BLaER1 (cell line): ENCODE measurements at regions not wholly inside any gene's neighbourhood (a gene's known extent, or its start where the extent isn't known, plus 50 kb on each side); places are given as distances from the start of the nearest gene placed in this dataset.
"Not testable (repeated sequence)": the region's sequence is repeated elsewhere in the genome, so short reads cannot be mapped to it uniquely, and the experiment has no call there.

ENCODE experiments used
- H3K27ac ChIP-seq: shearing (Covaris generic); formaldehyde crosslinking; 2 replicates; pipeline ENCODE4 v1.8.1; 2022
- H3K27me3 ChIP-seq: shearing (Covaris generic); formaldehyde crosslinking; 2 replicates; pipeline ENCODE4 v1.8.1; 2022
- H3K36me3 ChIP-seq: shearing (Covaris generic); formaldehyde crosslinking; 2 replicates; pipeline ENCODE4 v1.8.1; 2022
- H3K4me1 ChIP-seq: shearing (Covaris generic); formaldehyde crosslinking; 2 replicates; pipeline ENCODE4 v1.8.1; 2022
- H3K4me2 ChIP-seq: shearing (Covaris generic); formaldehyde crosslinking; 2 replicates; pipeline ENCODE4 v1.8.1; 2022
- H3K4me3 ChIP-seq: shearing (Covaris generic); formaldehyde crosslinking; 2 replicates; pipeline ENCODE4 v1.8.1; 2022
- H3K9ac ChIP-seq: shearing (Covaris generic); formaldehyde crosslinking; 2 replicates; pipeline ENCODE4 v1.8.1; 2022
- H3K9me3 ChIP-seq: shearing (Covaris generic); formaldehyde crosslinking; 2 replicates; pipeline ENCODE4 v1.8.1; 2022
- H4K20me1 ChIP-seq: shearing (Covaris generic); formaldehyde crosslinking; 2 replicates; pipeline ENCODE4 v1.8.1; 2022
- Cebpa-rat ChIP-seq: shearing (Covaris generic); IDR thresholded peaks from 2 replicates; pipeline ENCODE4 v1.8.1; 2022

DNA sequence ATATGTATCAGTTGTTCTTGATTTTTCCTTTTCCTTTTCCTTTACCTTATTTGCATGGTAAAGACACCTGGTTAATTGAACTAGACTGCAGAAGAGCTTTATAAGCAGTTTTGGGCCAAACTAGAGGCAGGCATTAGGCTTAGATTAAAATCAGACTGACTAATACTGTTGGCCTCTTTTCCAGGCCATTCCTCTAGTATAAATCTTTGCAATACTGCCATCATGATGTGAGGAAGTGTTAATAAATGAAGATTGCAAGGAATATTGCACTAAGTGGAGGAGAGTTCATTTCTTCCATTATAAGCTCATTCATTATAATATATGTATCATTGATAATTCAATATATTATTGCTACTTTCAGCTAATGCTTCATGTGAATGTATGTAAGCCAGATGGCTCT lies 163.8 kb downstream of the MMUT start:
- Histone ChIP-seq H3K36me3 (no peaks in the 10 kb centered on the region), H3K4me1 (no peaks in the 10 kb centered on the region), H3K4me2 (no peak overlapping the region), H3K4me3 (no peak overlapping the region), H3K9me3 (no peaks in the 10 kb centered on the region), H3K27ac (no peak overlapping the region), H3K27me3 (no peaks in the 10 kb centered on the region), H4K20me1 (no peaks in the 10 kb centered on the region), H3K9ac (no peak overlapping the region)
- no peak for TF ChIP-seq Cebpa-rat

GRCh38 chr6:49284180-49284579 lies 178.9 kb downstream of the MMUT start:
- Histone ChIP-seq H3K9ac (no peak overlapping the region), H3K36me3 (no peaks in the 10 kb centered on the region), H3K4me2 (no peak overlapping the region), H4K20me1 (no peaks in the 10 kb centered on the region), H3K27me3 (no peaks in the 10 kb centered on the region), H3K4me1 (no peaks in the 10 kb centered on the region), H3K9me3 (no peaks in the 10 kb centered on the region), H3K4me3 (no peak overlapping the region), H3K27ac (no peak overlapping the region)
- TF ChIP-seq Cebpa-rat: no peak

DNA sequence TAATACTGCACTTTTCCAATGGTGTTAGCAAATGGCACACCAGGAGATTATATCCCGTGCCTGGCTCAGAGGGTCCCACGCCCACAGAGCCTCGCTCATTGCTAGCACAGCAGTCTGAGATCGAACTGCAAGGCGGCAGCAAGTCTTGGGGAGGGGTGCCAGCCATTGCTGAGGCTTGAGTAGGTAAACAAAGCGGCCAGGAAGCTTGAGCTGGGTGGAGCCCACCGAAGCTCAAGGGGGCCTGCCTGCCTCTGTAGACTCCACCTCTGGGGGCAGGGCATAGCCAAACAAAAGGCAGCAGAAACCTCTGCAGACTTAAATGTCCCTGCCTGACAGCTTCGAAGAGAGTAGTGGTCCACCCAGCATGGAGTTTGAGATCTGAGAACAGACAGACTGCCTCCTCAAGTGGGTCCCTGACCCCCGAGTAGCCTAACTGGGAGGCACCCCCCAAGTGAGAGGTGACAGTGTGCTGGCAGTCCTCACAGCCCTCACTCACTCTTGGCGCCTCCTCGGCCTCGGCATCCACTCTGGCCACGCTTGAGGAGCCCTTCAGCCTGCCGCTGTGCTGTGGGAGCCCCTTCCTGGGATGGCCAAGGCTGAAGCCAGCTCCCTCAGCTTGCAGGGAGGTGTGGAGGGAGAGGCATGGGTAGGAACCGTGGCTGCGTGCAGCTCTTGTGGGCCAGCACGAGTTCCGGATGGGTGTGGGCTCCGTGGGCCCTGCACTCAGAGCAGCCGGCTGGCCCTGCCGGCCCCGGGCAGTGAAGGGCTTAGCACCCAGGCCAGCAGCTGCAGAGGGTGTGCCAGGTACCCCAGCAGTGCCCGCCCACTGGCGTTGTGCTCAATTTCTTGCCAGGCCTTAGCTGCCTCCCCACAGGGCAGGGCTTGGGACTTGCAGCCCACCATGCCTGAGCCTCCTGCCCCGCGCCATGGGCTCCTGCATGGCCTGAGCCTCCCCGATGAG lies 188.0 kb downstream of the MMUT start:
- not testable (repeated sequence) for H3K4me1 ChIP-seq, H3K9ac ChIP-seq, H3K36me3 ChIP-seq

GRCh38 chr6:49269190-49269589 lies 193.9 kb downstream of the MMUT start:
- TF ChIP-seq Cebpa-rat: no peak
- no peak overlapping the region for H3K9ac ChIP-seq
- no peak overlapping the region for H3K27ac ChIP-seq
- no peaks in the 10 kb centered on the region for H3K9me3 ChIP-seq
- no peak overlapping the region for H3K4me2 ChIP-seq
- no peak overlapping the region for H3K4me3 ChIP-seq
- H3K4me1 ChIP-seq: no peaks in the 10 kb centered on the region
- no peaks in the 10 kb centered on the region for H3K36me3 ChIP-seq
- H4K20me1 ChIP-seq: no peaks in the 10 kb centered on the region
- no peaks in the 10 kb centered on the region for H3K27me3 ChIP-seq

More for the DNA sequence above, 188.0 kb downstream of the MMUT start:
- not testable (repeated sequence) for H3K27me3 ChIP-seq, H3K27ac ChIP-seq, H3K4me3 ChIP-seq, H3K4me2 ChIP-seq, H4K20me1 ChIP-seq, H3K9me3 ChIP-seq

DNA sequence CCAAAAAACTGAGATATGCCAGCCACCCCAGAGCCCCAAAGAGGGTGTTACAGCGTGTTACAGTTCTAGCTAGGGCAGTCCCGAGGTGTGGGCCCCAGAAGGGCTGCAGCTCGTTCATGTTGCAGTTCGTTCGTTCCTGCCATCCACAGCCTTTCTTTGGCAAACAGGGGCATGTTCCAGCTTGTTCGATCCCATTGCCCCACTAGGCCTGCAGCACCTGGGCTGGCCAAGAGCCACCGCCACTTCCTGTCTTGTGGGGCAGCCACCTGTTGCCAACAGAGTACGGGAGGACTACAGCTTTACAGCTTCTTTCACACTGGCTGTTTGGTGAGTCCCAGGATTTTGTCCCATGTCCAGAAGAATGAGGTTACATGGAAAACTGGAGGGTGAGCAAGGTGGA lies 198.1 kb downstream of the MMUT start:
- no peaks in the 10 kb centered on the region for H4K20me1 ChIP-seq
- no peak overlapping the region for H3K27ac ChIP-seq
- H3K4me3 ChIP-seq: no peak overlapping the region
- no peaks in the 10 kb centered on the region for H3K36me3 ChIP-seq
- no peak for TF ChIP-seq Cebpa-rat
- H3K9me3 ChIP-seq: no peaks in the 10 kb centered on the region
- no peak overlapping the region for H3K4me2 ChIP-seq
- no peak overlapping the region for H3K9ac ChIP-seq
- H3K27me3 ChIP-seq: no peaks in the 10 kb centered on the region
- no peaks in the 10 kb centered on the region for H3K4me1 ChIP-seq

GRCh38 chr6:49264496-49264895 lies 198.6 kb downstream of the MMUT start:
- no peak for TF ChIP-seq Cebpa-rat
- Histone ChIP-seq H3K9me3 (no peaks in the 10 kb centered on the region), H4K20me1 (no peaks in the 10 kb centered on the region), H3K4me3 (no peak overlapping the region), H3K27me3 (no peaks in the 10 kb centered on the region), H3K36me3 (no peaks in the 10 kb centered on the region), H3K9ac (no peak overlapping the region), H3K4me2 (no peak overlapping the region), H3K27ac (no peak overlapping the region), H3K4me1 (no peaks in the 10 kb centered on the region)

DNA sequence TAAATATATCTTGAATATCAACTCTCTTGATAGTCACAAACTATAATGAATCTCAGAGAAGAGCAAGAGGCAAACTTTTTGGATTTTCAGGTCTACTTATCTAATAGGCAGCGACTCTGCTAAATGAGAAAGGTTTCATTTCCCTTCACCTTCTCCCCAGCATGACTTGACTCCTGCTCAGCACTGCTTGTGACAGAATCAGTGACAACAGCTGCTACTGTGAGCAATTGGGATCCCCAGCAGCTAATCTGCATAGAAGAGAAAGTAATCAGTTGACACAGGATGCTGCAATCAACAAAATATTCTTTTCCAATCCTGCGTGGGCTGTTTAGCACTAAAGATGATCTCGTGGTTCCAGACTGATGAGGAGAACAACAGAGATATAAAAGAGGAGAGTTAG lies 205.5 kb downstream of the MMUT start:
- Histone ChIP-seq H3K27me3 (no peaks in the 10 kb centered on the region), H3K36me3 (no peaks in the 10 kb centered on the region), H3K9me3 (no peaks in the 10 kb centered on the region), H4K20me1 (no peaks in the 10 kb centered on the region), H3K4me1 (no peaks in the 10 kb centered on the region), H3K9ac (no peak overlapping the region), H3K4me3 (no peak overlapping the region), H3K4me2 (no peak overlapping the region), H3K27ac (no peak overlapping the region)
- TF ChIP-seq Cebpa-rat: no peak

DNA sequence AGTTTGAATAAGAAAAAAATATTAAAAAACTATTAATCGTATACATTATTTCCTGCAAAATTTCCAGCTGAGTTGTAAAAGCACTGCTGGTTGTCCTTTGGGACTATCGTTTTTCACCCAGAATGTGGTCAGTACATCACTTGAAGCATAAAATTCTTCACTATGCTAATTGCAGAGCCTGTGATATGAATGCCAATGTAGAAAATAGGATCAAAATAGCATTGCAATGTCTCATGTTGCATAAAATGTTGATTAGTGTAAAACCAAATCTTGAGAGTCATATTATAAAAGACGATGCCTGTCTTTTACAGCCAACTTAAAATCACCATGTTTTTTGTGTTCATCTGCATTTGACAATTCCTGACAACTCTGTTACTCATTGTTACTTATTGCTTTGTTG lies 207.7 kb downstream of the MMUT start:
- no peak overlapping the region for H3K27ac ChIP-seq
- H3K4me1 ChIP-seq: no peaks in the 10 kb centered on the region
- H4K20me1 ChIP-seq: no peaks in the 10 kb centered on the region
- no peaks in the 10 kb centered on the region for H3K9me3 ChIP-seq
- H3K9ac ChIP-seq: no peak overlapping the region
- no peaks in the 10 kb centered on the region for H3K36me3 ChIP-seq
- H3K4me2 ChIP-seq: no peak overlapping the region
- no peak for TF ChIP-seq Cebpa-rat
- H3K4me3 ChIP-seq: no peak overlapping the region
- H3K27me3 ChIP-seq: no peaks in the 10 kb centered on the region

- H3K4me1 ChIP-seq: no peaks in the 10 kb centered on the region
- H3K27me3 ChIP-seq: no peaks in the 10 kb centered on the region
- no peak overlapping the region for H3K27ac ChIP-seq
- H3K36me3 ChIP-seq: no peaks in the 10 kb centered on the region
- H3K4me2 ChIP-seq: no peak overlapping the region
- H3K9ac ChIP-seq: no peak overlapping the region
- no peaks in the 10 kb centered on the region for H3K9me3 ChIP-seq
- no peaks in the 10 kb centered on the region for H4K20me1 ChIP-seq
- TF ChIP-seq Cebpa-rat: no peak
- H3K4me3 ChIP-seq: no peak overlapping the region
Observed at GRCh38 chr6:49252901-49253300, 210.2 kb downstream of the MMUT start.

DNA sequence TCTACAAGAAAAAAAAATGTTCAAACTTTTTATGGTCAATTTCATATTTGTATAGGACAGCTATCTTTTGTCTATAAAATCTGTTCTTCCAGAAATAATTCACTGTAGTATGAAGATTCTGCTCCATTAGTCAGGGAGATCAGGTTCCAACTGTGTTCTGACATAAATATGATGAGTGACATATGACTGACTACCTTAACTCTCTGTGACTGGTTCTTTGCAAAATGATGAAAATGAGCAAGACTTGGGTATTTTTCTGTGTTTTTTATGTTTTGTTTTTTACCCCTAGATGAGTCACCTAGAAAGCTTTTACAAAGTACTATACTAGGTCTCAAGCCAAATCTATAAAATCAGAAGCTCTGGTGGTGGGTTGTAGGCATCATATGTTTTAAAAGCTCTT lies 229.6 kb downstream of the MMUT start:
- no peak for TF ChIP-seq Cebpa-rat
- Histone ChIP-seq H3K36me3 (no peaks in the 10 kb centered on the region), H3K27ac (no peak overlapping the region), H3K4me1 (peaks cover 7% of the 10 kb centered on the region), H3K4me2 (no peak overlapping the region), H3K9me3 (peaks cover 4% of the 10 kb centered on the region; the same call in 1 of the 2 replicates), H3K4me3 (no peak overlapping the region), H3K27me3 (no peaks in the 10 kb centered on the region), H3K9ac (no peak overlapping the region), H4K20me1 (no peaks in the 10 kb centered on the region)
